ENCODE measurements at regions not wholly inside any gene's neighbourhood (a gene's known extent, or its start where the extent isn't known, plus 50 kb on each side); places are given as distances from the start of the nearest gene placed in this dataset.
"Not testable (repeated sequence)": the region's sequence is repeated elsewhere in the genome, so short reads cannot be mapped to it uniquely, and the experiment has no call there.

DNA sequence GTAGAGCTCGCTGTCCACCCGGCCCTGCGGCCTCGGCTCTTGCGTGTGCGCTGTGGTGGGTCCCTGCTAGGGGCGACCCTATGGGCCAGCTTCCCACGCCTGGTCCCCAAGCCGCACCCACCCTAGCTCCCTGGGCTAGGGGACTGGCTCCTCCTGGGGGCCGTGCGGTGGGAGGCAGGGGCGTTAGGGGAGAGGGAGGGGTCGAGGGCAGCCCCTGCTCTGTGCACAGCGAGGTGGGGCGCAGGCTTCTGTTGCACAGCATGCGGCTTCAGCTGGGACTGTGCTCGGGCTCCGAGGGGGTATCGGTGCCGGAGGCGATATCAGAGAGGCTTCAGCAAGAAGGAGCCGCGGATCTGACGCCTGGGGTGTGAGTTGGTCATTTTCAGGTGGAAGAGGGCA lies 86.1 kb downstream of the ALG10 start:
- TF ChIP-seq, protein P1, sequence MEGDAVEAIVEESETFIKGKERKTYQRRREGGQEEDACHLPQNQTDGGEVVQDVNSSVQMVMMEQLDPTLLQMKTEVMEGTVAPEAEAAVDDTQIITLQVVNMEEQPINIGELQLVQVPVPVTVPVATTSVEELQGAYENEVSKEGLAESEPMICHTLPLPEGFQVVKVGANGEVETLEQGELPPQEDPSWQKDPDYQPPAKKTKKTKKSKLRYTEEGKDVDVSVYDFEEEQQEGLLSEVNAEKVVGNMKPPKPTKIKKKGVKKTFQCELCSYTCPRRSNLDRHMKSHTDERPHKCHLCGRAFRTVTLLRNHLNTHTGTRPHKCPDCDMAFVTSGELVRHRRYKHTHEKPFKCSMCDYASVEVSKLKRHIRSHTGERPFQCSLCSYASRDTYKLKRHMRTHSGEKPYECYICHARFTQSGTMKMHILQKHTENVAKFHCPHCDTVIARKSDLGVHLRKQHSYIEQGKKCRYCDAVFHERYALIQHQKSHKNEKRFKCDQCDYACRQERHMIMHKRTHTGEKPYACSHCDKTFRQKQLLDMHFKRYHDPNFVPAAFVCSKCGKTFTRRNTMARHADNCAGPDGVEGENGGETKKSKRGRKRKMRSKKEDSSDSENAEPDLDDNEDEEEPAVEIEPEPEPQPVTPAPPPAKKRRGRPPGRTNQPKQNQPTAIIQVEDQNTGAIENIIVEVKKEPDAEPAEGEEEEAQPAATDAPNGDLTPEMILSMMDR (IDR thresholded peaks at IDR 0.05) = no peak
- Histone ChIP-seq H3K36me3 (no peaks in the 10 kb centered on the region), H3K4me3 (ENCODE audit: low read depth in 1 of 2, low read length in 1 of 2) (no peak overlapping the region), H3K27ac (no peak overlapping the region), H3K9me3 (no peaks in the 10 kb centered on the region), H3K27me3 (peaks cover 52% of the 10 kb centered on the region), H3K4me1 (ENCODE audit: control insufficient read depth in 1 of 2, insufficient read depth in 1 of 2, low read depth in 1 of 2, low read length in 1 of 2) (no peaks in the 10 kb centered on the region)

DNA sequence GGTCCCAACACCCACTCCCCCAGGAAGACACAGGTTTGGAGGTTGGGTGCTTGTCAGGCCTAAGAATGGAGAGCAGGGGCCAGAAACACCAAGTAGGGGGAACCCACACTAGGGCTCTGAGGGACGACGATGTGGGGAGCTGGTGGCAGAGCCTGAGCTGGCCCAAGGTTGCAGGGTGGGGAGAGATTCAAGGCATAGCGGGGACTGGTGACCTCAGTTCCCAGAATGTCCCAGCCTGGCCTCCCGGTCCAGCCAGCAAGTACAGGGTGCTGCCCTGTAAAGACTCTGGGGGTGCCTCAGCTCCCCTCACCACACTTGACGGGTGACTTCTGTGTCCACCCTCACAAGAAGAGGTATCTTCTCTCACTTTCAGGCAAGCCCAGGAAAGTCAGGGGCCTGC lies 86.7 kb downstream of the ALG10 start:
- Histone ChIP-seq H3K36me3 (no peaks in the 10 kb centered on the region), H3K9me3 (no peaks in the 10 kb centered on the region), H3K27ac (no peak overlapping the region), H3K4me1 (ENCODE audit: control insufficient read depth in 1 of 2, insufficient read depth in 1 of 2, low read depth in 1 of 2, low read length in 1 of 2) (no peaks in the 10 kb centered on the region), H3K4me3 (ENCODE audit: low read depth in 1 of 2, low read length in 1 of 2) (no peak overlapping the region), H3K27me3 (peaks cover 52% of the 10 kb centered on the region)
- TF ChIP-seq, protein P1 (IDR thresholded peaks at IDR 0.05) = no peak

DNA sequence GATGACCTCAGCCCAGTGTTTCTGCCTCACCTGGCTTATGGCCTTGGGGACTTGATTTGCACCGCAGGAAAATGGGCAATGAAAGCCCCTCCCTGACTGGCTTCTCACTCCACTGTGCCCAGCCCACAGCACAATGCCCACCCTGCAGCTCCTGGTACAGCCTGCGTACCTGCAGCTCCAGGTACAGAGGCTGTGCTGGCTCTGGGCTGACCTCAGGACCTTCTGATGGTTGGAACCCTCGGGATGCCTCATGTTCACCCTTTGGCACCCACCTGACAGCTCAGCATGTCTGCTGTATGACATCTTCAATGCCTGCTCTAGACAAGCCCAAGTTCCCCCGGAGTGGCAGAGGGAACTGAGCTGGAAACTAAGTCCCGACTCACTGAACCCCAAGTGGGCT lies 87.1 kb downstream of the ALG10 start:
- no peak overlapping the region for H3K27ac ChIP-seq
- TF ChIP-seq, protein P1 (IDR thresholded peaks at IDR 0.05) = no peak
- peaks cover 52% of the 10 kb centered on the region for H3K27me3 ChIP-seq
- no peaks in the 10 kb centered on the region for H3K9me3 ChIP-seq
- no peak overlapping the region for H3K4me3 ChIP-seq (ENCODE audit: low read depth in 1 of 2, low read length in 1 of 2)
- no peaks in the 10 kb centered on the region for H3K4me1 ChIP-seq (ENCODE audit: control insufficient read depth in 1 of 2, insufficient read depth in 1 of 2, low read depth in 1 of 2, low read length in 1 of 2)
- H3K36me3 ChIP-seq = no peaks in the 10 kb centered on the region

DNA sequence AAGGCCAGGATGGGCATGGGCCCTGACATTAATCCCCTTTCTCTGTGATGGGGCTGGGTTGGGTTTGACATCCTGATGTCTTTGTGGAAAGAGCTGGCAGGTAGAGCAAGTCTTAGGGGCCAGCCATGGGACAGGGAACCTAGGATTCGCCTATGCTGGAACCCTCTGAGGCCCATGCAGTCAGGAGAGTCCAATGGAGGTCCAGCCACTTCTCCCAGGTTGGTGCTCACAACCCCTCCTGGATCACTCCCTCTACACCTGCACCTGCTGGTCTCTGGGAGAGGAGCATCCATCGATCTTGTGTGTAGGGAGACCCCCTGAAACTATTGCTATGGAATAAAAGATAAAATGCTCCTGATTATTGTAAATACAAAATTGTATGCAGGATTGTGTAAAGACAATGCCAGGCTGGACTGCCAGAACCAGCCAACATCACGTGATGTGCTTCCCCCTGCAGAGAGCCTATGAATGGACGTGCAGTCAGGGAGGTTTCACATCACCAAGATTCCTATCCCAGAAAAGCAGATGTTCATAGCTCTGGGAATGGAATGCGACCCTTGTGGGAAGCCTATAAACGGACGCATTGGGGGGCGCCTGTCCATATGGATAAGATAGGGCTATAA lies 87.7 kb downstream of the ALG10 start:
- H3K27ac ChIP-seq; H3K9me3 ChIP-seq; H3K36me3 ChIP-seq; H3K4me1 ChIP-seq (ENCODE audit: control insufficient read depth in 1 of 2, insufficient read depth in 1 of 2, low read depth in 1 of 2, low read length in 1 of 2); H3K4me3 ChIP-seq (ENCODE audit: low read depth in 1 of 2, low read length in 1 of 2): not testable (repeated sequence)
- peaks cover 52% of the 10 kb centered on the region for H3K27me3 ChIP-seq

DNA sequence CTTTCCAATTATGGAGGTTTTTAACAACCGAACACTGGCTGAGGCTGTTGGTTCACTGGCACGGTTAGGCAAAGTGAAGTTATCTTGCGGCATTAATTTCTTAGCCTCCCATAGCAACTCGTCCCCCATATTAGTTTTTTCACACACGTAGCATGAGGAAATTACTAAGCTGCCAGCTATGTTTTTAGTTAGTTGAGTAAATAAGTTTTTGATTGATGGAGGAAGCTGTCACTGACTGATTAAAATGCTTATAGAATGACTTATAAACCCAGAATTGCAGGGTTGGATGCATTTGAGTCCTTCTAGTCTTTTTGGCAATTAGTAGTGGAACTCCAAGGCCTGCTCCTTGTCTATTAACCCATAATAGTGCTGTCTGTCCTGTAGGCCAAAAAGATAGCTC lies 97.1 kb downstream of the ALG10 start:
- Histone ChIP-seq H3K9me3 (no peaks in the 10 kb centered on the region), H3K4me3 (ENCODE audit: low read depth in 1 of 2, low read length in 1 of 2) (no peak overlapping the region), H3K4me1 (ENCODE audit: control insufficient read depth in 1 of 2, insufficient read depth in 1 of 2, low read depth in 1 of 2, low read length in 1 of 2) (no peaks in the 10 kb centered on the region), H3K36me3 (no peaks in the 10 kb centered on the region), H3K27me3 (no peaks in the 10 kb centered on the region), H3K27ac (no peak overlapping the region)
- TF ChIP-seq, protein P1 (IDR thresholded peaks at IDR 0.05) = no peak

DNA sequence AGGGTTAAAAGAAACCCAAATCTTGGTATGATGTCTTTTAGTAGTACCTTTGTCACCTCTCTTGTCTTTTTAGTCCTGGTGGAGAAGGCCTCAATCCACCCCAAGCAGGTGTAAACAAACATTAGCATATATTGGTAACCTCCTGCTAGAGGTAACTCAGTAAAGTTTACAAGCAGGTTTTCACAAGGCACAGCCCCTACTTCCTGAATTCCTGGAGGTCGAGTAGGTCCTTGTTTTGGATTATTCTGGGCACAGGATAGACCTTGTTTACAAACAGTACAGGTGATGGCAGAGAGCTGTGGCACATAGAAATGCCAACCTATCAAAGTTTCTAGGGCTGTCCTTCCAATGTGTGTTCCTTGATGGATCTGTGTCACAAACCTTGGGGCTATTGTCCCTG lies 99.1 kb downstream of the ALG10 start:
- no peaks in the 10 kb centered on the region for H3K36me3 ChIP-seq
- TF ChIP-seq, protein P1 (IDR thresholded peaks at IDR 0.05) = no peak
- H3K9me3 ChIP-seq = no peaks in the 10 kb centered on the region
- no peak overlapping the region for H3K27ac ChIP-seq
- no peak overlapping the region for H3K4me3 ChIP-seq (ENCODE audit: low read depth in 1 of 2, low read length in 1 of 2)
- H3K4me1 ChIP-seq (ENCODE audit: control insufficient read depth in 1 of 2, insufficient read depth in 1 of 2, low read depth in 1 of 2, low read length in 1 of 2) = no peaks in the 10 kb centered on the region
- H3K27me3 ChIP-seq = no peaks in the 10 kb centered on the region
